ENCODE measurements at regions not wholly inside any gene's neighbourhood (a gene's known extent, or its start where the extent isn't known, plus 50 kb on each side); places are given as distances from the start of the nearest gene placed in this dataset.
"Not testable (repeated sequence)": the region's sequence is repeated elsewhere in the genome, so short reads cannot be mapped to it uniquely, and the experiment has no call there.

GRCh38 chr3:193055352-193055751, 137.7 kb upstream of the MB21D2 start:
- no peak for TF ChIP-seq CTCF (IDR thresholded peaks at IDR 0.05; ENCODE audit: borderline replicate concordance, insufficient read depth, low read depth, low read length)
- no peak overlapping the region for H3K4me3 ChIP-seq (ENCODE audit: low read depth, low read length)

- TF ChIP-seq CTCF (IDR thresholded peaks at IDR 0.05; ENCODE audit: borderline replicate concordance, insufficient read depth, low read depth, low read length): no peak
- no peak overlapping the region for H3K4me3 ChIP-seq (ENCODE audit: low read depth, low read length)
Observed at GRCh38 chr3:193057616-193058015, 140.0 kb upstream of the MB21D2 start.

- no peak overlapping the region for H3K4me3 ChIP-seq (ENCODE audit: low read depth, low read length)
- no peak for TF ChIP-seq CTCF (IDR thresholded peaks at IDR 0.05; ENCODE audit: borderline replicate concordance, insufficient read depth, low read depth, low read length)
Observed at GRCh38 chr3:193060748-193061546, 143.3 kb upstream of the MB21D2 start.

- no peak overlapping the region for H3K4me3 ChIP-seq (ENCODE audit: low read depth, low read length)
- no peak for TF ChIP-seq CTCF (IDR thresholded peaks at IDR 0.05; ENCODE audit: borderline replicate concordance, insufficient read depth, low read depth, low read length)
Observed at GRCh38 chr3:193068365-193068764, 150.7 kb upstream of the MB21D2 start.

- H3K4me3 ChIP-seq (ENCODE audit: low read depth, low read length): not testable (repeated sequence)
Observed at GRCh38 chr3:193069732-193070131, 152.1 kb upstream of the MB21D2 start.

- no peak overlapping the region for H3K4me3 ChIP-seq (ENCODE audit: low read depth, low read length)
- TF ChIP-seq CTCF (IDR thresholded peaks at IDR 0.05; ENCODE audit: borderline replicate concordance, insufficient read depth, low read depth, low read length): no peak
Observed at GRCh38 chr3:193078996-193079753, 161.5 kb upstream of the MB21D2 start.

- H3K4me3 ChIP-seq (ENCODE audit: low read depth, low read length): no peak overlapping the region
- no peak for TF ChIP-seq CTCF (IDR thresholded peaks at IDR 0.05; ENCODE audit: borderline replicate concordance, insufficient read depth, low read depth, low read length)
Observed at GRCh38 chr3:193080821-193081365, 160.1 kb upstream of the PLAAT1 start.
